ENCODE measurements at regions not wholly inside any gene's neighbourhood (a gene's known extent, or its start where the extent isn't known, plus 50 kb on each side); places are given as distances from the start of the nearest gene placed in this dataset.

DNA sequence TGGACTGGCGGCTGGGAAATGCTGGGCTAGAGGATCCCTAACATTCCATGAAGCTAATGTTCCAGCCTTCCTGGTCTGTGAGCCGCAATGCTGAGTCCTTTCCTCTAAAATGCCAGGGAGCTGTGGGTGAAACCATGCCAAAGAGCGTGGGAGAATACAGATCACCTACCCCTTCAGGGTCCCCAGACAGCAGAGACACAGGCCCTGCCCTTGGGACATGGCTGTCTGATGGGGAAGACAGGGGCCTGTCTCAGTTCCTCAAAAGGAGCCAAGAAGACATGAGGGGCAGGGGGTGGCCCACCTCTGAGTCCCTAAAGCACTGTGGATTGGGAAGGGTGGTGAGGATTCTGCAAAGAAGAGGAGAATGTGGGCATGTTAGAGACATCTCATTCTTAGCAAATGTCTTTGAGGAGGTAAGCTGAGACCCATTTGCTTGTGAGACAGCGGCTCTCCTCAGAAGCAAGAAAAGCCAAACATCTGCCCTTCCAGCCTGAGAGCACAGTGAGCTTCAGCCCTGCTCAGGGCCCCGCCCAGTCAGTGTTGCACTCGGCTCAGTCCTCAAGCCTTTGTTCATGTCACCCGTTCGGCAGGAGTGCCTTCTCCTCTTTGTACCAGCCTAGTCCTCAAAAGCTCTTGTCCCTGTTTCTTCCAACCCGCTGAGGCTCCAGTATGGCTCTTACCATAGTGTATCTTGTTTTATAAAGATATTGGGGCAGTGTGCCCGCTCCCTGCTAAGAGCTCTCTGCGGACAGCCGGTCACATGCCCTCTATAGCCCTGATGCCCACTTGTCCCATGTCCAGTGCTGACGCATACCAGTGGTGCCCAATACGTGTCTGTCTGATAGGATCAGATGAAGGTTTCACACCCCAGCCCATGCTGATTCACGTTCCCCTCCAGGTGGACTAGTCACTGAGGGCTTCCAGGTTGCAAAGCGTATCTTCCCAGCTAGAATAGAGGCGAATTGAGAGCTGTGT lies 286.2 kb downstream of the CYP26B1 start:
- TF ChIP-seq POLR2AphosphoS5 (IDR thresholded peaks at IDR 0.05) (no peak), EZH2 (IDR thresholded peaks at IDR 0.05; ENCODE audit: borderline replicate concordance, insufficient read depth, low read length, poor library complexity, severe bottlenecking) (no peak), TAF1 (IDR thresholded peaks at IDR 0.05; ENCODE audit: low read depth) (no peak)
- TF ChIP-seq, protein P1, sequence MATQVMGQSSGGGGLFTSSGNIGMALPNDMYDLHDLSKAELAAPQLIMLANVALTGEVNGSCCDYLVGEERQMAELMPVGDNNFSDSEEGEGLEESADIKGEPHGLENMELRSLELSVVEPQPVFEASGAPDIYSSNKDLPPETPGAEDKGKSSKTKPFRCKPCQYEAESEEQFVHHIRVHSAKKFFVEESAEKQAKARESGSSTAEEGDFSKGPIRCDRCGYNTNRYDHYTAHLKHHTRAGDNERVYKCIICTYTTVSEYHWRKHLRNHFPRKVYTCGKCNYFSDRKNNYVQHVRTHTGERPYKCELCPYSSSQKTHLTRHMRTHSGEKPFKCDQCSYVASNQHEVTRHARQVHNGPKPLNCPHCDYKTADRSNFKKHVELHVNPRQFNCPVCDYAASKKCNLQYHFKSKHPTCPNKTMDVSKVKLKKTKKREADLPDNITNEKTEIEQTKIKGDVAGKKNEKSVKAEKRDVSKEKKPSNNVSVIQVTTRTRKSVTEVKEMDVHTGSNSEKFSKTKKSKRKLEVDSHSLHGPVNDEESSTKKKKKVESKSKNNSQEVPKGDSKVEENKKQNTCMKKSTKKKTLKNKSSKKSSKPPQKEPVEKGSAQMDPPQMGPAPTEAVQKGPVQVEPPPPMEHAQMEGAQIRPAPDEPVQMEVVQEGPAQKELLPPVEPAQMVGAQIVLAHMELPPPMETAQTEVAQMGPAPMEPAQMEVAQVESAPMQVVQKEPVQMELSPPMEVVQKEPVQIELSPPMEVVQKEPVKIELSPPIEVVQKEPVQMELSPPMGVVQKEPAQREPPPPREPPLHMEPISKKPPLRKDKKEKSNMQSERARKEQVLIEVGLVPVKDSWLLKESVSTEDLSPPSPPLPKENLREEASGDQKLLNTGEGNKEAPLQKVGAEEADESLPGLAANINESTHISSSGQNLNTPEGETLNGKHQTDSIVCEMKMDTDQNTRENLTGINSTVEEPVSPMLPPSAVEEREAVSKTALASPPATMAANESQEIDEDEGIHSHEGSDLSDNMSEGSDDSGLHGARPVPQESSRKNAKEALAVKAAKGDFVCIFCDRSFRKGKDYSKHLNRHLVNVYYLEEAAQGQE (IDR thresholded peaks at IDR 0.05; ENCODE audit: borderline replicate concordance) = no peak

DNA sequence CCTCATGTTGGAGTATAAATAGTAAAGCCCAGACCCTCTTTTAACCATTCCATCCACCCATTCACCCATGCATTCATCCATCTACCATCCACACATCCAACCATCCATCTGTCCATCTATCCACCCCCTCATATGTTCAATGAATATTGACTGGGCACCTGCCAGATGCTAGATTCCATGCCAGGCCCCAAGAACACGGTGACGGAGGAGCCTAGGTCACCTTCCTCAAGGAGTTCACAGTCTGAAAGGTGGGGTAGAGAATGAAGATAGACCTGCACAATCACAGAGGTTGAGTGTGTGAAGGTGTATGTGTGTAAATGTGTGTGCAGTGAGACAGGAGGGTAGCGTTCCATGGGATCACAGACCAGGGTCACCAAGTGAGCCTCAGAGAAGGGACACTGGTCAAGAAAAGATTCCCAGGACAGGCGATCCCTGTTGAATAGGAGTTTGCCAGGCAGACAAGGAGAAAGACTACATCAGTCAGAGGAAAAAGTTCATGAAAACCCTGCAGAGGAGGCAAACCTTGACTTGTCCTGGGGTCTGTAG lies 287.2 kb downstream of the CYP26B1 start:
- no peaks in the 10 kb centered on the region for H4K20me1 ChIP-seq (ENCODE audit: insufficient read depth)
- H3K9me2 ChIP-seq (ENCODE audit: insufficient read depth, low read length) = no peaks in the 10 kb centered on the region
- H3K36me3 ChIP-seq (ENCODE audit: insufficient read depth, low read length) = no peaks in the 10 kb centered on the region
- no peaks in the 10 kb centered on the region for H3K9me3 ChIP-seq (ENCODE audit: low read length)
- H3K27me3 ChIP-seq (ENCODE audit: insufficient read depth, low read depth, low read length) = no peaks in the 10 kb centered on the region
- no peaks in the 10 kb centered on the region for H3F3A ChIP-seq (ENCODE audit: insufficient read depth, low read length, poor library complexity, severe bottlenecking)
- no peak overlapping the region for H2AFZ ChIP-seq (ENCODE audit: low read depth, low read length)
- H3K4me3 ChIP-seq (ENCODE audit: low read length) = no peak overlapping the region
- H3K4me2 ChIP-seq (ENCODE audit: low read length) = no peak overlapping the region
- H3K9ac ChIP-seq (ENCODE audit: low read length) = no peak overlapping the region
- TF ChIP-seq, protein P2, sequence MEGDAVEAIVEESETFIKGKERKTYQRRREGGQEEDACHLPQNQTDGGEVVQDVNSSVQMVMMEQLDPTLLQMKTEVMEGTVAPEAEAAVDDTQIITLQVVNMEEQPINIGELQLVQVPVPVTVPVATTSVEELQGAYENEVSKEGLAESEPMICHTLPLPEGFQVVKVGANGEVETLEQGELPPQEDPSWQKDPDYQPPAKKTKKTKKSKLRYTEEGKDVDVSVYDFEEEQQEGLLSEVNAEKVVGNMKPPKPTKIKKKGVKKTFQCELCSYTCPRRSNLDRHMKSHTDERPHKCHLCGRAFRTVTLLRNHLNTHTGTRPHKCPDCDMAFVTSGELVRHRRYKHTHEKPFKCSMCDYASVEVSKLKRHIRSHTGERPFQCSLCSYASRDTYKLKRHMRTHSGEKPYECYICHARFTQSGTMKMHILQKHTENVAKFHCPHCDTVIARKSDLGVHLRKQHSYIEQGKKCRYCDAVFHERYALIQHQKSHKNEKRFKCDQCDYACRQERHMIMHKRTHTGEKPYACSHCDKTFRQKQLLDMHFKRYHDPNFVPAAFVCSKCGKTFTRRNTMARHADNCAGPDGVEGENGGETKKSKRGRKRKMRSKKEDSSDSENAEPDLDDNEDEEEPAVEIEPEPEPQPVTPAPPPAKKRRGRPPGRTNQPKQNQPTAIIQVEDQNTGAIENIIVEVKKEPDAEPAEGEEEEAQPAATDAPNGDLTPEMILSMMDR (IDR thresholded peaks at IDR 0.05; ENCODE audit: poor library complexity, severe bottlenecking) = no peak
- TF ChIP-seq SMC3 (conservative IDR thresholded peaks at IDR 0.05; ENCODE audit: poor library complexity) (no peak), TAF1 (IDR thresholded peaks at IDR 0.05; ENCODE audit: low read depth) (no peak), EP300 (conservative IDR thresholded peaks at IDR 0.05; ENCODE audit: poor library complexity, severe bottlenecking) (no peak), POLR2AphosphoS5 (IDR thresholded peaks at IDR 0.05) (no peak), RAD21 (conservative IDR thresholded peaks at IDR 0.05) (no peak)
- TF ChIP-seq, protein P1 (IDR thresholded peaks at IDR 0.05; ENCODE audit: borderline replicate concordance) = no peak
- H3K79me2 ChIP-seq (replicated peaks; ENCODE audit: insufficient read depth, low read length) = no peaks in the 10 kb centered on the region
- no peak overlapping the region for H3K27ac ChIP-seq (ENCODE audit: low read length)

More for the DNA sequence above, 286.2 kb downstream of the CYP26B1 start:
- Histone ChIP-seq H4K20me1 (ENCODE audit: insufficient read depth) (no peaks in the 10 kb centered on the region), H3K36me3 (ENCODE audit: insufficient read depth, low read length) (no peaks in the 10 kb centered on the region), H3K79me2 (replicated peaks; ENCODE audit: insufficient read depth, low read length) (no peaks in the 10 kb centered on the region), H2AFZ (ENCODE audit: low read depth, low read length) (no peak overlapping the region), H3K27ac (ENCODE audit: low read length) (no peak overlapping the region), H3K9ac (ENCODE audit: low read length) (no peak overlapping the region), H3K9me2 (ENCODE audit: insufficient read depth, low read length) (no peaks in the 10 kb centered on the region), H3K4me2 (ENCODE audit: low read length) (no peak overlapping the region), H3F3A (ENCODE audit: insufficient read depth, low read length, poor library complexity, severe bottlenecking) (no peaks in the 10 kb centered on the region), H3K9me3 (ENCODE audit: low read length) (no peaks in the 10 kb centered on the region), H3K4me3 (ENCODE audit: low read length) (no peak overlapping the region), H3K27me3 (ENCODE audit: insufficient read depth, low read depth, low read length) (no peaks in the 10 kb centered on the region)

Measured in neural cell (in vitro differentiated cells).